Neural cell (in vitro differentiated cells): ENCODE measurements at regions not wholly inside any gene's neighbourhood (a gene's known extent, or its start where the extent isn't known, plus 50 kb on each side); places are given as distances from the start of the nearest gene placed in this dataset.

Experiments used
- H2AFZ ChIP-seq: fragments of 200-600, 300-800 bp; sonication (generic), shearing (Covaris generic); 2 replicates; pipeline ENCODE4 v1.6.0; 2014; ENCODE audit warnings: low read depth, mild to moderate bottlenecking, antibody characterized with exemption, low read length, moderate library complexity
- H3F3A ChIP-seq: fragments of 200-600 bp; shearing (Covaris generic); 2 replicates; pipeline ENCODE4 v1.6.1; 2016; ENCODE audit warnings: mild to moderate bottlenecking, moderate library complexity, mixed read lengths, antibody characterized with exemption, low read length; ENCODE audit not compliant: insufficient read depth, poor library complexity, severe bottlenecking
- H3K27ac ChIP-seq: fragments of 200-600, 300-800 bp; sonication (generic), shearing (Covaris generic); 2 replicates; pipeline ENCODE4 v1.5.1; 2014; ENCODE audit warnings: mild to moderate bottlenecking, low read length, moderate library complexity
- H3K27me3 ChIP-seq: fragments of 300-800, 200-600 bp; sonication (generic), shearing (Covaris generic); 2 replicates; pipeline ENCODE4 v1.6.0; 2014; ENCODE audit warnings: mild to moderate bottlenecking, low read depth, low read length, moderate library complexity; ENCODE audit not compliant: insufficient read depth
- H3K36me3 ChIP-seq: fragments of 300-800, 200-600 bp; sonication (generic), shearing (Covaris generic); 2 replicates; pipeline ENCODE4 v1.5.1; 2014; ENCODE audit warnings: mild to moderate bottlenecking, antibody characterized with exemption, low read length, moderate library complexity; ENCODE audit not compliant: insufficient read depth
- H3K4me2 ChIP-seq: fragments of 300-800, 200-600 bp; sonication (generic), shearing (Covaris generic); 2 replicates; pipeline ENCODE4 v1.6.0; 2014; ENCODE audit warnings: mild to moderate bottlenecking, low read length
- H3K4me3 ChIP-seq: fragments of 300-800, 200-600 bp; sonication (generic), shearing (Covaris generic); 2 replicates; pipeline ENCODE4 v1.5.1; 2014; ENCODE audit warnings: mild to moderate bottlenecking, low read length, moderate library complexity
- H3K79me2 ChIP-seq: fragments of 200-600 bp; shearing (Covaris generic); replicated peaks from 2 replicates; pipeline ENCODE4 v1.6.0; 2014; ENCODE audit warnings: mild to moderate bottlenecking, low read length, moderate library complexity; ENCODE audit not compliant: insufficient read depth
- H3K9ac ChIP-seq: fragments of 300-800, 200-600 bp; sonication (generic), shearing (Covaris generic); 2 replicates; pipeline ENCODE4 v1.6.1; 2016; ENCODE audit warnings: mild to moderate bottlenecking, low read length, mixed read lengths
- H3K9me2 ChIP-seq: fragments of 200-600 bp; shearing (Covaris generic); 2 replicates; pipeline ENCODE4 v1.6.1; 2016; ENCODE audit warnings: mild to moderate bottlenecking, low read length, mixed read lengths; ENCODE audit not compliant: insufficient read depth
- H3K9me3 ChIP-seq: fragments of 200-600, 300-800 bp; sonication (generic), shearing (Covaris generic); 2 replicates; pipeline ENCODE4 v1.6.1; 2016; ENCODE audit warnings: mild to moderate bottlenecking, mixed run types, low read length, moderate library complexity, mixed read lengths
- H4K20me1 ChIP-seq: fragments of 200-600 bp; shearing (Covaris generic); 2 replicates; pipeline ENCODE4 v1.6.1; 2016; ENCODE audit warnings: mild to moderate bottlenecking, mixed run types; ENCODE audit not compliant: insufficient read depth
- EP300 ChIP-seq: fragments of 450-650 bp; conservative IDR thresholded peaks from 2 replicates; pipeline ENCODE4 v1.6.1; 2014; ENCODE audit warnings: antibody characterized with exemption, mild to moderate bottlenecking, moderate library complexity; ENCODE audit not compliant: poor library complexity, severe bottlenecking
- EZH2 ChIP-seq: fragments of 200-600, 300-800 bp; shearing (Covaris generic), sonication (generic); IDR thresholded peaks from 2 replicates; pipeline ENCODE4 v1.6.1; 2014; ENCODE audit warnings: antibody characterized with exemption, low read length, borderline replicate concordance, mild to moderate bottlenecking; ENCODE audit not compliant: insufficient read depth, poor library complexity, severe bottlenecking
- MXI1 ChIP-seq: fragments of 450-650 bp; conservative IDR thresholded peaks from 2 replicates; pipeline ENCODE4 v1.6.1; 2014; ENCODE audit warnings: antibody characterized with exemption, mild to moderate bottlenecking; ENCODE audit not compliant: poor library complexity, severe bottlenecking
- POLR2AphosphoS5 ChIP-seq: IDR thresholded peaks from 2 replicates; pipeline ENCODE4 v1.6.1; 2012
- RAD21 ChIP-seq: fragments of 450-650 bp; conservative IDR thresholded peaks from 2 replicates; pipeline ENCODE4 v1.6.1; 2014; ENCODE audit warnings: antibody characterized with exemption, mild to moderate bottlenecking, moderate library complexity
- SMC3 ChIP-seq: fragments of 450-650 bp; conservative IDR thresholded peaks from 2 replicates; pipeline ENCODE4 v1.6.1; 2014; ENCODE audit warnings: antibody characterized with exemption, mild to moderate bottlenecking, moderate library complexity; ENCODE audit not compliant: poor library complexity
- TAF1 ChIP-seq: IDR thresholded peaks from 2 replicates; pipeline ENCODE4 v1.6.1; 2012; ENCODE audit warnings: low read depth
- TF ChIP-seq, protein P1 (sequence below): fragments of 450-650 bp; IDR thresholded peaks from 2 replicates; pipeline ENCODE4 v1.5.1; 2014; ENCODE audit warnings: antibody characterized with exemption, mild to moderate bottlenecking, moderate library complexity; ENCODE audit not compliant: poor library complexity, severe bottlenecking
- TF ChIP-seq, protein P2 (sequence below): IDR thresholded peaks from 2 replicates; pipeline ENCODE4 v1.6.1; 2012; ENCODE audit warnings: borderline replicate concordance

DNA sequence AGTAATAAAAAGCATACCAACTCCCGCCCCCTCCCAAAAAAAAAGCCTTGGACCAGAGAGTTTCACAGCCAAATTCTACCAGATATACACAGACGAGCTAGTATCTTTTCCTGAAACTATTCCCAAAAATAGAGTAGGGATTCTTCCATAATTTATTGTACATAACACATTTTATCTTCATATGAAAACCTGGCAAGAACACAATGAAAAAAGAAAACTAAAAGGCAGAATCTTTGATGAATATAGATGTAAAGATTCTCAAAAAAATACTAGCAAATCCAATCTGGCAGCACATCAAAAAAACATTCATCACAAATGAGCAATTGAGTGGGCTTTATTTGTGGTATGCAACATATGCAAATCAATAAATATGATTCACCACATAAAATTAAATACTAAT is 798.8 kb downstream of the CDH18 start:
- Histone ChIP-seq H3K4me3 (no peak overlapping the region), H3K36me3 (no peaks in the 10 kb centered on the region), H3K27ac (no peak overlapping the region), H3K27me3 (no peaks in the 10 kb centered on the region), H3K4me2 (no peak overlapping the region), H3K9ac (no peak overlapping the region), H3F3A (no peaks in the 10 kb centered on the region), H3K9me3 (no peaks in the 10 kb centered on the region), H3K79me2 (no peaks in the 10 kb centered on the region), H4K20me1 (no peaks in the 10 kb centered on the region), H2AFZ (no peak overlapping the region), H3K9me2 (no peaks in the 10 kb centered on the region)
- no peak for TF ChIP-seq TAF1
- TF ChIP-seq SMC3, result no peak
- TF ChIP-seq EP300, result no peak
- TF ChIP-seq POLR2AphosphoS5, result no peak

DNA sequence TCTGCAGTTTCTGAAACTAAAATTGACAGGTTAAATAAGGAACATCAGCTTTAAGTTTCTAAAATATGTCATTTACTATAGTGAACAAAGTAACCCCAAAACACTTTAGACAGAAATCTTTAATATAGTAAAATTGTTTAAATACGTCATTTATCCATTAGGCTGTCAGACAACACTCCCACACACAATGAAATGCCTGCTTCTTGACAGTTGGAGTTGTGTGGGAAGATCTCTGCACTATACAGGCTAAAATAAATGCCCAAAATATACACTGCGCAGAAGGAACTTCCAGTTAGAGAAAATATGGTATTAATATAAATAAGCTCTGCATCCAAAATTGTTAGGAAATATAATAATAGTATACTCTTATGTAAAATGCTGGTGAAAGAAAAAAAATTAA is 794.4 kb downstream of the CDH18 start:
- no peaks in the 10 kb centered on the region for H3K36me3 ChIP-seq
- H3K27me3 ChIP-seq, result no peaks in the 10 kb centered on the region
- H3K4me2 ChIP-seq, result no peak overlapping the region
- H2AFZ ChIP-seq, result no peak overlapping the region
- no peak overlapping the region for H3K4me3 ChIP-seq
- H3F3A ChIP-seq, result no peaks in the 10 kb centered on the region
- no peaks in the 10 kb centered on the region for H3K9me3 ChIP-seq
- H3K9ac ChIP-seq, result no peak overlapping the region
- TF ChIP-seq POLR2AphosphoS5, result peak; percentile 49
- TF ChIP-seq RAD21, result no peak
- no peaks in the 10 kb centered on the region for H3K79me2 ChIP-seq
- no peak overlapping the region for H3K27ac ChIP-seq
- no peaks in the 10 kb centered on the region for H4K20me1 ChIP-seq
- no peaks in the 10 kb centered on the region for H3K9me2 ChIP-seq

DNA sequence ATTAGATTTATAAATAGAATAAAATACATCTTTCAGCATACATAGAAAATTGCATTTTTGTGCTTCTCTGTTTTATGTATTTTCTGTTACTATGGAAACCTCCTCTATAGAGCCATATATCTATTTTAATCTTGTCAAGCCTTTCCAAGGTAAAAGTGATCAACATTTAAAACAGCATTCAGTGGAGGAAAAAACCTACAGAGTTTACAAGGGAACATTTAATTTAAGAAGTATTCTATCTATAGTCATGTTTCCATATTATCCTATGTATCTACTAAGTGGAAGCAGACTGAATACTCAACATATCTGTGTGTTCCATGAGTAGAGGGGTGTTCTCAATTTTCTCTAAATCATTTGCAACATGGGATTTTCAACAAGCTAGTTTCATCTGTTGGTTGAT is 791.4 kb downstream of the CDH18 start:
- Histone ChIP-seq H3K79me2 (no peaks in the 10 kb centered on the region), H3K4me2 (no peak overlapping the region), H3K4me3 (no peak overlapping the region), H3K9me3 (no peaks in the 10 kb centered on the region), H3K9me2 (no peaks in the 10 kb centered on the region), H3K36me3 (no peaks in the 10 kb centered on the region), H3K27me3 (no peaks in the 10 kb centered on the region), H3K27ac (no peak overlapping the region), H3K9ac (no peak overlapping the region), H2AFZ (no peak overlapping the region), H3F3A (no peaks in the 10 kb centered on the region), H4K20me1 (no peaks in the 10 kb centered on the region)
- no peak for TF ChIP-seq RAD21
- no peak for TF ChIP-seq TAF1
- TF ChIP-seq, protein P1, sequence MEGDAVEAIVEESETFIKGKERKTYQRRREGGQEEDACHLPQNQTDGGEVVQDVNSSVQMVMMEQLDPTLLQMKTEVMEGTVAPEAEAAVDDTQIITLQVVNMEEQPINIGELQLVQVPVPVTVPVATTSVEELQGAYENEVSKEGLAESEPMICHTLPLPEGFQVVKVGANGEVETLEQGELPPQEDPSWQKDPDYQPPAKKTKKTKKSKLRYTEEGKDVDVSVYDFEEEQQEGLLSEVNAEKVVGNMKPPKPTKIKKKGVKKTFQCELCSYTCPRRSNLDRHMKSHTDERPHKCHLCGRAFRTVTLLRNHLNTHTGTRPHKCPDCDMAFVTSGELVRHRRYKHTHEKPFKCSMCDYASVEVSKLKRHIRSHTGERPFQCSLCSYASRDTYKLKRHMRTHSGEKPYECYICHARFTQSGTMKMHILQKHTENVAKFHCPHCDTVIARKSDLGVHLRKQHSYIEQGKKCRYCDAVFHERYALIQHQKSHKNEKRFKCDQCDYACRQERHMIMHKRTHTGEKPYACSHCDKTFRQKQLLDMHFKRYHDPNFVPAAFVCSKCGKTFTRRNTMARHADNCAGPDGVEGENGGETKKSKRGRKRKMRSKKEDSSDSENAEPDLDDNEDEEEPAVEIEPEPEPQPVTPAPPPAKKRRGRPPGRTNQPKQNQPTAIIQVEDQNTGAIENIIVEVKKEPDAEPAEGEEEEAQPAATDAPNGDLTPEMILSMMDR, result no peak
- no peak for TF ChIP-seq MXI1
- no peak for TF ChIP-seq SMC3
- TF ChIP-seq EZH2, result no peak
- no peak for TF ChIP-seq POLR2AphosphoS5
- TF ChIP-seq, protein P2, sequence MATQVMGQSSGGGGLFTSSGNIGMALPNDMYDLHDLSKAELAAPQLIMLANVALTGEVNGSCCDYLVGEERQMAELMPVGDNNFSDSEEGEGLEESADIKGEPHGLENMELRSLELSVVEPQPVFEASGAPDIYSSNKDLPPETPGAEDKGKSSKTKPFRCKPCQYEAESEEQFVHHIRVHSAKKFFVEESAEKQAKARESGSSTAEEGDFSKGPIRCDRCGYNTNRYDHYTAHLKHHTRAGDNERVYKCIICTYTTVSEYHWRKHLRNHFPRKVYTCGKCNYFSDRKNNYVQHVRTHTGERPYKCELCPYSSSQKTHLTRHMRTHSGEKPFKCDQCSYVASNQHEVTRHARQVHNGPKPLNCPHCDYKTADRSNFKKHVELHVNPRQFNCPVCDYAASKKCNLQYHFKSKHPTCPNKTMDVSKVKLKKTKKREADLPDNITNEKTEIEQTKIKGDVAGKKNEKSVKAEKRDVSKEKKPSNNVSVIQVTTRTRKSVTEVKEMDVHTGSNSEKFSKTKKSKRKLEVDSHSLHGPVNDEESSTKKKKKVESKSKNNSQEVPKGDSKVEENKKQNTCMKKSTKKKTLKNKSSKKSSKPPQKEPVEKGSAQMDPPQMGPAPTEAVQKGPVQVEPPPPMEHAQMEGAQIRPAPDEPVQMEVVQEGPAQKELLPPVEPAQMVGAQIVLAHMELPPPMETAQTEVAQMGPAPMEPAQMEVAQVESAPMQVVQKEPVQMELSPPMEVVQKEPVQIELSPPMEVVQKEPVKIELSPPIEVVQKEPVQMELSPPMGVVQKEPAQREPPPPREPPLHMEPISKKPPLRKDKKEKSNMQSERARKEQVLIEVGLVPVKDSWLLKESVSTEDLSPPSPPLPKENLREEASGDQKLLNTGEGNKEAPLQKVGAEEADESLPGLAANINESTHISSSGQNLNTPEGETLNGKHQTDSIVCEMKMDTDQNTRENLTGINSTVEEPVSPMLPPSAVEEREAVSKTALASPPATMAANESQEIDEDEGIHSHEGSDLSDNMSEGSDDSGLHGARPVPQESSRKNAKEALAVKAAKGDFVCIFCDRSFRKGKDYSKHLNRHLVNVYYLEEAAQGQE, result no peak
- no peak for TF ChIP-seq EP300
